ENCODE measurements at regions not wholly inside any gene's neighbourhood (a gene's known extent, or its start where the extent isn't known, plus 50 kb on each side); places are given as distances from the start of the nearest gene placed in this dataset.

DNA sequence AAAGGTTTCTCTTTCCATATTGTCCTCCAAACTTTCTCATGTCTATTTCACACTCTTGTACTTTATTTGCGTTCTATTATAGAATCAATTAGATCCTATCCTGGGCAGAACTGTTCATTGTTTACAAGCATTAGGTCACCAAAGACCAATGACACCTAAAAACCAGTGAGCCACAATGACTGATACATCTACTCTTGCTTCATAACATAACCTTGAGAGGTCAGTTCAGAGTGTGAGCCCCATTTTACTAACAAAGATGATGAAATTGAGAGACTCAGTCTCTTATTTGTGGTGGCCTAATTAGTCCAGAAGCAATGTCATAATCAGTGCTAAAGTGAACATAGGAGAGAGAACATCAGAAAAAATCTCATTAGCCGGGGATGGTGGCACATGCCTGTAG, 248.9 kb upstream of the RBBP8 start:
- TF ChIP-seq, protein P1, sequence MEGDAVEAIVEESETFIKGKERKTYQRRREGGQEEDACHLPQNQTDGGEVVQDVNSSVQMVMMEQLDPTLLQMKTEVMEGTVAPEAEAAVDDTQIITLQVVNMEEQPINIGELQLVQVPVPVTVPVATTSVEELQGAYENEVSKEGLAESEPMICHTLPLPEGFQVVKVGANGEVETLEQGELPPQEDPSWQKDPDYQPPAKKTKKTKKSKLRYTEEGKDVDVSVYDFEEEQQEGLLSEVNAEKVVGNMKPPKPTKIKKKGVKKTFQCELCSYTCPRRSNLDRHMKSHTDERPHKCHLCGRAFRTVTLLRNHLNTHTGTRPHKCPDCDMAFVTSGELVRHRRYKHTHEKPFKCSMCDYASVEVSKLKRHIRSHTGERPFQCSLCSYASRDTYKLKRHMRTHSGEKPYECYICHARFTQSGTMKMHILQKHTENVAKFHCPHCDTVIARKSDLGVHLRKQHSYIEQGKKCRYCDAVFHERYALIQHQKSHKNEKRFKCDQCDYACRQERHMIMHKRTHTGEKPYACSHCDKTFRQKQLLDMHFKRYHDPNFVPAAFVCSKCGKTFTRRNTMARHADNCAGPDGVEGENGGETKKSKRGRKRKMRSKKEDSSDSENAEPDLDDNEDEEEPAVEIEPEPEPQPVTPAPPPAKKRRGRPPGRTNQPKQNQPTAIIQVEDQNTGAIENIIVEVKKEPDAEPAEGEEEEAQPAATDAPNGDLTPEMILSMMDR (IDR thresholded peaks at IDR 0.05), result no peak
- TF ChIP-seq POLR2A (IDR thresholded peaks at IDR 0.05), result no peak

Measured in lower leg skin (tissue), 3 donors.